ENCODE measurements at regions not wholly inside any gene's neighbourhood (a gene's known extent, or its start where the extent isn't known, plus 50 kb on each side); places are given as distances from the start of the nearest gene placed in this dataset.

DNA sequence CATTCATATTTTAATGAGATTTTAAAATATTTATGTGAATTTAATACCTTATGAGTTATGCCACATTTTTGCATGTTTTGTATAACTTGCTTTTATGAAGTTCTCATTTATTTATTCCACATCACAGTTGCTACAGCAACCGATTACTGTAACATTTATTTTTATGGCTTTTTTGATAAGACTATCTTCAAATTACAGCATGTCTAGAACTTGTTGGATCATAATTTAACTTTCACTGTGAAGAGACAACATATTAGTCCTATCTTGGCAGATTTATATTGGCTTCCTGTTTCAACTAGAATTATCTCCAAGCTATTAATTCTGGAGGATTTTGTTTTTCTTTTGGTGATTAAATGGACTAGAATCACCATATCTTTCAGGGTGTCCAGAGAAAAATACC lies 793.7 kb upstream of the SLITRK5 start:
- Histone ChIP-seq H3F3A (ENCODE audit: low read depth) (no peaks in the 10 kb centered on the region), H3K36me3 (no peaks in the 10 kb centered on the region), H3K27ac (no peak overlapping the region), H2AFZ (replicated peaks) (no peak overlapping the region), H3K4me3 (no peak overlapping the region), H3K79me2 (ENCODE audit: low read depth) (no peaks in the 10 kb centered on the region), H3K9me3 (ENCODE audit: low read depth) (no peaks in the 10 kb centered on the region), H3K27me3 (peaks cover 4% of the 10 kb centered on the region), H3K4me1 (no peaks in the 10 kb centered on the region), H3K4me2 (no peak overlapping the region), H3K9ac (no peak overlapping the region), H4K20me1 (ENCODE audit: low read depth) (no peaks in the 10 kb centered on the region)
- H3K27ac Mint-ChIP-seq: no peak overlapping the region
- H3K36me3 Mint-ChIP-seq: peaks cover 1% of the 10 kb centered on the region
- no peaks in the 10 kb centered on the region for H3K27me3 Mint-ChIP-seq (ENCODE audit: insufficient read depth, low read depth)
- TF ChIP-seq, protein P1, sequence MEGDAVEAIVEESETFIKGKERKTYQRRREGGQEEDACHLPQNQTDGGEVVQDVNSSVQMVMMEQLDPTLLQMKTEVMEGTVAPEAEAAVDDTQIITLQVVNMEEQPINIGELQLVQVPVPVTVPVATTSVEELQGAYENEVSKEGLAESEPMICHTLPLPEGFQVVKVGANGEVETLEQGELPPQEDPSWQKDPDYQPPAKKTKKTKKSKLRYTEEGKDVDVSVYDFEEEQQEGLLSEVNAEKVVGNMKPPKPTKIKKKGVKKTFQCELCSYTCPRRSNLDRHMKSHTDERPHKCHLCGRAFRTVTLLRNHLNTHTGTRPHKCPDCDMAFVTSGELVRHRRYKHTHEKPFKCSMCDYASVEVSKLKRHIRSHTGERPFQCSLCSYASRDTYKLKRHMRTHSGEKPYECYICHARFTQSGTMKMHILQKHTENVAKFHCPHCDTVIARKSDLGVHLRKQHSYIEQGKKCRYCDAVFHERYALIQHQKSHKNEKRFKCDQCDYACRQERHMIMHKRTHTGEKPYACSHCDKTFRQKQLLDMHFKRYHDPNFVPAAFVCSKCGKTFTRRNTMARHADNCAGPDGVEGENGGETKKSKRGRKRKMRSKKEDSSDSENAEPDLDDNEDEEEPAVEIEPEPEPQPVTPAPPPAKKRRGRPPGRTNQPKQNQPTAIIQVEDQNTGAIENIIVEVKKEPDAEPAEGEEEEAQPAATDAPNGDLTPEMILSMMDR (IDR thresholded peaks at IDR 0.05): no peak
- TF ChIP-seq EZH2 (IDR thresholded peaks at IDR 0.05) (no peak), EZH2phosphoT487 (IDR thresholded peaks at IDR 0.05) (no peak)
- H3K4me3 Mint-ChIP-seq: no peak overlapping the region
- peaks cover 2% of the 10 kb centered on the region for H3K4me1 Mint-ChIP-seq
- peaks cover 4% of the 10 kb centered on the region for H3K9me3 Mint-ChIP-seq
- DNase-seq (ENCODE audit: low spot score): no peak

DNA sequence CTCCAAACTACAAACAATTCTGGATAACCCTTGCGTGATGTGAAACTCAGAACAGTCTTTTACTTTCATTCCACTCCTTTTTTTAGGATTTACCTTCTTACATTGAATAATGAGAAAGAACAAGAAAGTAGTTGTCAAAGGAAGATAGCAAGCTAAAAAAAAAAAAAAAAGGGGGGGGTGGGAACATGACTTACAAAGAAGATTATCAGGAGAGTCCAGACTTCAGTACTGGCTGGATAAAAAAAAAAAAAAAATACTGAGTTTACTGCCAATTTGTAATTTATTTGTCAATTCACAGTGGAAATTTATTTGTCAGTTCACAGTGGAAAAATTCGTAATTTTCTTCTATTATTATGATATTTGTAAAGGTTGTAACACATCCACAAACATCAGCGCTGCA lies 792.4 kb upstream of the SLITRK5 start:
- H3K27ac Mint-ChIP-seq: no peak overlapping the region
- Histone ChIP-seq H3K27ac (no peak overlapping the region), H3K4me2 (no peak overlapping the region), H3K4me3 (no peak overlapping the region), H3K27me3 (peaks cover 4% of the 10 kb centered on the region), H3F3A (ENCODE audit: low read depth) (no peaks in the 10 kb centered on the region), H3K79me2 (ENCODE audit: low read depth) (no peaks in the 10 kb centered on the region), H2AFZ (replicated peaks) (no peak overlapping the region), H3K9ac (no peak overlapping the region), H4K20me1 (ENCODE audit: low read depth) (no peaks in the 10 kb centered on the region), H3K4me1 (no peaks in the 10 kb centered on the region), H3K9me3 (ENCODE audit: low read depth) (no peaks in the 10 kb centered on the region), H3K36me3 (no peaks in the 10 kb centered on the region)
- no peaks in the 10 kb centered on the region for H3K27me3 Mint-ChIP-seq (ENCODE audit: insufficient read depth, low read depth)
- no peaks in the 10 kb centered on the region for H3K36me3 Mint-ChIP-seq
- DNase-seq (ENCODE audit: low spot score): no peak
- TF ChIP-seq EZH2phosphoT487 (IDR thresholded peaks at IDR 0.05): no peak
- TF ChIP-seq, protein P1 (IDR thresholded peaks at IDR 0.05): no peak
- no peak for TF ChIP-seq EZH2 (IDR thresholded peaks at IDR 0.05)
- H3K4me1 Mint-ChIP-seq: peaks cover 2% of the 10 kb centered on the region
- H3K4me3 Mint-ChIP-seq: no peak overlapping the region
- H3K9me3 Mint-ChIP-seq: peaks cover 7% of the 10 kb centered on the region

DNA sequence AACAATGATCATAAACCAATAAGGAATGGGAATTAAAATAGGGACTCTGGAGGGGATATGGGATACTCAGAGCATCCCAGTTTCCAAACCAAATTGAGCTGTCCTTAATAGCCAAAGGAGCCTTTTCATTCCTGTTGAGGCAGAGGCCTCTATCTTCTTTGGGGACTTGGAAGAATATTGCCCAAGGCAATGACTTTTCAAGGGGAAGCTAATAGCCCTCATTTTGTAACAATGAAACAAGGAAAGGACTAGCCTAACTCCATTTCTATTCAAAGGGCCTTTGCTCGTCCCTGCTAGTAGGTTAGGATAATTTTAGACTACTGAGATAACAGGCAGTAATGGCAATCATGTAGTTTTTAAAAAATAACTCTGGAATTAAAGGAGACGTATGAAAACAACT lies 789.8 kb upstream of the SLITRK5 start:
- no peak overlapping the region for H3K9ac ChIP-seq
- H3K4me1 ChIP-seq: no peaks in the 10 kb centered on the region
- H3K4me1 Mint-ChIP-seq: peaks cover 2% of the 10 kb centered on the region
- no peaks in the 10 kb centered on the region for H3K36me3 ChIP-seq
- no peak overlapping the region for H2AFZ ChIP-seq (replicated peaks)
- no peak overlapping the region for H3K4me2 ChIP-seq
- peaks cover 5% of the 10 kb centered on the region for H3K9me3 Mint-ChIP-seq
- no peaks in the 10 kb centered on the region for H3K79me2 ChIP-seq (ENCODE audit: low read depth)
- H3K27me3 ChIP-seq: peaks cover 4% of the 10 kb centered on the region
- DNase-seq (ENCODE audit: low spot score): no peak
- TF ChIP-seq, protein P1 (IDR thresholded peaks at IDR 0.05): no peak
- no peak for TF ChIP-seq EZH2 (IDR thresholded peaks at IDR 0.05)
- TF ChIP-seq EZH2phosphoT487 (IDR thresholded peaks at IDR 0.05): no peak
- H3F3A ChIP-seq (ENCODE audit: low read depth): no peaks in the 10 kb centered on the region
- H3K27ac ChIP-seq: no peak overlapping the region
- no peak overlapping the region for H3K27ac Mint-ChIP-seq
- no peak overlapping the region for H3K4me3 ChIP-seq
- H3K4me3 Mint-ChIP-seq: no peak overlapping the region
- no peaks in the 10 kb centered on the region for H3K36me3 Mint-ChIP-seq
- no peaks in the 10 kb centered on the region for H3K9me3 ChIP-seq (ENCODE audit: low read depth)
- no peaks in the 10 kb centered on the region for H4K20me1 ChIP-seq (ENCODE audit: low read depth)
- no peaks in the 10 kb centered on the region for H3K27me3 Mint-ChIP-seq (ENCODE audit: insufficient read depth, low read depth)

Data from neural progenitor cell (in vitro differentiated cells).